ENCODE measurements at regions not wholly inside any gene's neighbourhood (a gene's known extent, or its start where the extent isn't known, plus 50 kb on each side); places are given as distances from the start of the nearest gene placed in this dataset.

- no peak for DNase-seq (ENCODE audit: low read depth)
These were observed 50.7 kb upstream of the RPL38 start for GRCh38 chr17:74152591-74153455.

- DNase-seq (ENCODE audit: low read depth), result no peak
These were observed 50.0 kb upstream of the RPL38 start for GRCh38 chr17:74153456-74153810.
